GM19043 (cell line): ENCODE measurements at regions not wholly inside any gene's neighbourhood (a gene's known extent, or its start where the extent isn't known, plus 50 kb on each side); places are given as distances from the start of the nearest gene placed in this dataset.

Source experiments
- ATAC-seq: cut with Tn5 transposase; IDR thresholded peaks from one replicate; pipeline ENCODE4 v1.9.1; 2021; ENCODE audit warnings: low read depth; ENCODE audit not compliant: unreplicated experiment

DNA sequence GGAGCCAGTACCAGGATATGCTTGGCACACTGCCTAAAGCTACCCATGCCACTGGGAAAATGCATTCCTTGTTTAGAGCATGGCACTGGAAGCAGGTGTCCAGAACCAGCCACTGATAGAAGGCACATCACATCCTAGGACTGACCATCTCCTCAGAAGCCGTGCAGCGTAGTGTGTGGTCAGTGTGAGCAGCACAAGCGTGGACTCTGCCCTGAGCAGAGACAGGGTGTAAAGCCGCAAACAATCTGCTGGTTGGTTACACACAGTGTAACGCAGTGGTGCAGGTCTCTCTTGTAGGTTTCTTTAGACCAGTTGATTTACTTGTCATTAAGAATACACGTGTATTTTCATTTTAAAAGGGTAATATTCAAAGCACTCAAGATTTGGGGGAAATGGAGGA, 377.8 kb upstream of the HS6ST1 start:
- no peak for ATAC-seq

GRCh38 chr2:128701418-128701817, 382.8 kb upstream of the HS6ST1 start:
- no peak for ATAC-seq

GRCh38 chr2:128702616-128703015, 383.9 kb upstream of the HS6ST1 start:
- no peak for ATAC-seq

- ATAC-seq: no peak
Observed at GRCh38 chr2:128708106-128708816, 389.6 kb upstream of the HS6ST1 start.

- no peak for ATAC-seq
Observed at GRCh38 chr2:128710242-128710641, 391.6 kb upstream of the HS6ST1 start.

DNA sequence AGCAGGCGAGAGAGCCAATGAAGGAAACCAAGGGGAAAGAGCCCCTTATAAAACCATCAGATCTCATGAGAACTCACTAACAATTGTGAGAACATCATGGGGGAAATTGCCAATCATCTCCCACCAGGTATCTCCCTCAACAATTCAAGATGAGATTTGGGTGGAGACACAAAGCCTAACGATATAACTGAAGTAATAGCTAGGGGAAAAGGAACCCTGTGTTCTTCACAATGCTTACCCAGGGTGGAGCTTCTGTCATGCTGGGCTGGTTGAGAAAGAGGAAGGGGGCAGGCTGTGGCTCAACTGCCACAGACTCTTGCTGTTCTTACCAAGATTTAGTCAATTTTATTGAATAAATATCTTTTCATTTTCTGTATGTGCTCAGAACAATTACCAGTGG, 392.1 kb upstream of the HS6ST1 start:
- ATAC-seq: no peak

DNA sequence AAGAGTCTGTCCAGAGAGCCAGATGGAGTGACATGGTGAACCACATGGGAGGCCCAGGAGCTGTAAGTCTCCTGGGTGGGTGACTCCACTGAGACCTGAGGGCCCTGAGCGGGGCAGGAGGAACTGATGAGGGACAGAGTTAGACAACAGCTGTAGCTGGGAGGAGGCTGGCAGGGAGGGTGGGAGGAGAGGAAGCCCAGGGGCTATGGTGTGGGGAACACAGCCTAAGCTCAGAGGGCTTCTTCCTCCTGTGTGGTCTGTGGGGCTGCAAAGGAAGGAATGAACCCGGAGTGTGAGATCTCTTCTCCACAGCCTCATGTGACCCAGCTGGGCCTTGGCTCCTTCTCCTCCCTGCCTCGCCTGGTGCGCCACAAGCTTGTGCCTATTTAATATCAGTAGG, 395.6 kb upstream of the HS6ST1 start:
- ATAC-seq: no peak

GRCh38 chr2:128714851-128715312, 396.2 kb upstream of the HS6ST1 start:
- ATAC-seq: no peak

DNA sequence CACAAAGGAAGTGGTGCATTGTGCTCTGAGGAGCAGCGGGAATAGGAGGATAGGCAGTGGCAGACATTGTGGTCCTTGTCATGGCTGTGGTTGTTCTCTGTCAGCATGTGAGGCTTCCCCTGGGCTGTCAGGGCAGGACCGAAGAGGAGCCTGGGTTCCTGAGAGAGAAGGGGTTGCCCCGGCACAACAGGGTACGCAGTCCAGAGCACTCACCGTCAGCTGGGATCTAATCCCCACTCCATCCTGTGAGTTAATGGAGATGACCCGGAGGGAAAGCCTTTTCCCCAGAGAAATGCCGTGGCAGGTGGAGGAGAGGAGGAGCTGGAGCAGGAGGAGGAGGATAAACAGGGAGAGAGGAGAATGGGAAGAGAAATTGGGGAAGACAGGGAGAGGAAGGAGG, 396.7 kb upstream of the HS6ST1 start:
- no peak for ATAC-seq

- ATAC-seq: no peak
Observed at GRCh38 chr2:128716299-128716721, 397.6 kb upstream of the HS6ST1 start.

DNA sequence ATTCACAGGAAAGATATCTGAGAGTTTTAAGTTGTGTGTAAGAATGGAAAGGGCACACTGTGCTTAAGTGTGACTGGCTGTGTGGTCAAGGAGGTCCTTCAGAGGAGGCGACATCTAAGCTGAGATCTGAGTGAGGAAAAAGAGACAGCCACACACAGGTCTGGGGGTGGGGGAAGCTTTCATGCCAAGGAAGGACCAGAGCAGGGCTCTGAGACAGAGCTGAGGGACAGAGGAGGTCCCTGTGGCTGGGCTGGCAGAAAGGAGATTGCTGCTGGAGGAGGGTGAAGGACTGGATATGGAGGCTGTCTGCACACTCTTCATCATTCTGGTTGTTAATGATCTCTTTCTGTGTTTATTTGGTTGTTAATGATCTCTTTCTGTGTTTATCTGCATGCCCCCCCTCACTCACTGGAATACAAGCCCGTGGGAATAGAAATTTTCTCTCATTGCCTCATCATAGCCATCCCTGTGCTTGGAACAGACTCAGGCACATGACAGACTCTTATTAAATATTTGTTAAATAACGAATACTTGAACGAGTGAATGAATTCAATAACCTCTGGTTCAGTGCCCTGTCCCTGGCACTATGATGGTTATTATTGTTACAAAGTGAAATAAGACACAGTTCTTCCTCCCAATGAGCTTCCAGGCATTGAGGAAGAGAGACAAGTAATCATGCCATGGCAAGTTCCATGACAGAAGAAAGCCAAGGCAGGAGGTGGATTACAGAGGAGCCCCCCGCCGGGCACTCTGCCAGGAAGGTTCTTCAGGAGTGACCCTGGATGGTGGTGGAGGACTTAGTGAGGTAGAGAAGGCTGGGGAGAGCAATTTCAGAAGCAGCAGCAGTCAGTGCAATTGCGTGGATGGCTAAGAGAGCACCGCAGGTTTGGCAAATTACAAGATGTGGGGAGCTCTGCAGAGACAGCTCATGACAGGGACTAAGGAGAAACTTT, 399.4 kb upstream of the HS6ST1 start:
- ATAC-seq: no peak

DNA sequence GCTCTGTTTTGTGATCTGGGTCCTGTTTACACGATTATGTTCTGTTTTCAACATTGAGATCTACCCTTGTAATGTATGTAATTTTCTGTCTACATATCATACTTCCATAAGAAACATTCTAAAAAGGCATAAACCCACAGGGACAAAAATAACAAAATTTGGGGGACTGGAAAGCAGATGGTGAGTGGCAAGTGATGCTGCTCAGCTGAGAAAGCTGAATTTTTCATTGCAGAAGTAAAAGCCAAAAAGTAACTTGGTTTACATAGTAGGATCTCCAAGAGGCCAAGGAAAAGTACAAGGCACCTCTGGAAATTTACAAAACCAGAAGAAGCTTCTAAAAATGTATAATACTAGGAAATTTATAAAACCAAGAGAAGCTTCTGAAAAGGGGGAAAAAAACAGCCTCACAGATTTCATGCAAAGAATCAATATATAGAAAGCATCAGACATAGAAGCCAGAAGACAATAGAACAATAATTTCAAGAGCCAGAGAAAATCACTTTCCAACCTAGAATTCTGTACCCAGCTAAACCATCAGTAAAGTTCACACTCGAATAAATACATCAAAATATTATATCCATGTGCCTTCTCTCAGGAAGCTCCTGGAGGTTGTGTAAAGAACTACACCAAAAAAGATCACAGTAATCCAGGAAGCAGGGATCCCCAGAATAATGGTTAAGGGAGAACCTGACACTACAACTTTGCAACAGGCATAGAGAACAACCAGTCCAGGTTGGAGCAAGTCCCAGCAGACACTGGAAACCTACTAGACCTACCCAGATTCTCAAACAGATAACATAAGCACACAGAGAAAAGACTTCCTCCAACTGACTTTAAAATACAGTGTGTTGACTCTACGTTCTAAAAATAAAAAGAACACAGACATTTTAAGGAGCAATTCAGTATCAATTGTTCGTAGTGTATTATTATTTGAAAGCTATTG, 401.7 kb upstream of the HS6ST1 start:
- no peak for ATAC-seq

DNA sequence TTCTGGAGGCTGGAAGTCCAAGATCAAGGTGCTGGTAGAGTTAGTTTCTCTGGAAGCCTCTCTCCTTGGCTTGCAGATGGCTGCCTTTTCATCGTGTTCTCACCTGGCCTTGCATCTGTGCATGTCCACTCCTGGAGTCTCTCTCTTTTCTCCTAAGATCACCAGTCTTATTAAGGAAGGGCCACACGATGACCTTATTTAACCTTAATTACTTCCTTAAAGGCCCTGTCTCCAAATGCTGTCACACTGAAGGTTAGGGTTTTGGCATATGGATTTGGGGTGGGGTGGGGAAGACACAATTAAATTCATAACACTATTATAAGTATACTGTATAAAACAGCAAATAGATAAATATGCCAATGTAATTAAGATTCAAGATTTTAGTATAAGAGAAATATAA, 402.4 kb upstream of the HS6ST1 start:
- ATAC-seq: no peak

- ATAC-seq: no peak
Observed at GRCh38 chr2:128722489-128722888, 403.8 kb upstream of the HS6ST1 start.

GRCh38 chr2:128724547-128724946, 405.9 kb upstream of the HS6ST1 start:
- no peak for ATAC-seq

DNA sequence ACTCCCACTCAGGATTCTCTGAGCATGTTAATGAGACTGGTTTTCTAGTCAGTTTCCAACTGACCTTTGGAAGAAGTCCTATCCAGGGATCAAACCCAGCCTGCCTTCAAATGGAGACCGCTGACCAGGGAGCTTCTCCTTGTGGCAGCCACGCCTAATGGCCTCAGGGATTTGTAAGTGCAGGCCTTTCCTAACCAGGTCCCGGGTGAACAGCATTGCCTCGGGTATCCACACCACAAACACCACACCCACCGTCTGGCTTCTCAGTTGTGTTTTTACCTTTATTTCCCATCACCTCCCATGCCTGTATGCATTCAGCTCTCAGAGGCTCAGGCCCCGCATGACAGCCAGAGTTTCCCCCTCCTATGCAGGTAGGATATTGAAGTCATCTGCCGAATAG, 406.3 kb upstream of the HS6ST1 start:
- no peak for ATAC-seq

- ATAC-seq: no peak
Observed at GRCh38 chr2:128726236-128726635, 407.6 kb upstream of the HS6ST1 start.

- no peak for ATAC-seq
Observed at GRCh38 chr2:128726911-128727310, 408.2 kb upstream of the HS6ST1 start.

GRCh38 chr2:128727404-128727803, 408.7 kb upstream of the HS6ST1 start:
- ATAC-seq: peak; percentile 60

- no peak for ATAC-seq
Observed at GRCh38 chr2:128727914-128728313, 409.2 kb upstream of the HS6ST1 start.

GRCh38 chr2:128729051-128729450, 410.4 kb upstream of the HS6ST1 start:
- no peak for ATAC-seq
